ENCODE measurements at regions not wholly inside any gene's neighbourhood (a gene's known extent, or its start where the extent isn't known, plus 50 kb on each side); places are given as distances from the start of the nearest gene placed in this dataset.
"Not testable (repeated sequence)": the region's sequence is repeated elsewhere in the genome, so short reads cannot be mapped to it uniquely, and the experiment has no call there.

DNA sequence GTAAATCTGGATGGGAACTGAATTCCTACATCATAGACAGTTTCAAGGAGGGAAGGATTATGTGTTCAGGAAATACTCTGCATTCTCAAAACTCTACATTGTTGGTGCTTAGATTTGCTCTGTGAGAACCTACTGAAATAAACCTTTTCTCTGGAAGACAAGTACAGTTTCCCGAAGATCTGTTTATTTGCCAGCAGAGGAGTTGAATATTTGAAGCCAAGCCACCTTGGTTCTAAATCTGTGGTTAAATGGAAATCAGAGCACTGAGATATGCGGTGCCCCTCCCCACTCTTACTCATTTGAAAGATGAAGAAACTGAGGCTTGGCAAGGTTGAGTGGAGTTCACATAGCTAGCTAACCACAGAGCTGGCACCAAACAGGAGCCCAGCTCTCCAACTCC lies 146.3 kb upstream of the CTAGE1 start:
- peak in 1 of 2 donors; percentile 22 for DNase-seq (ENCODE audit: low read depth in 2 of 2)

DNA sequence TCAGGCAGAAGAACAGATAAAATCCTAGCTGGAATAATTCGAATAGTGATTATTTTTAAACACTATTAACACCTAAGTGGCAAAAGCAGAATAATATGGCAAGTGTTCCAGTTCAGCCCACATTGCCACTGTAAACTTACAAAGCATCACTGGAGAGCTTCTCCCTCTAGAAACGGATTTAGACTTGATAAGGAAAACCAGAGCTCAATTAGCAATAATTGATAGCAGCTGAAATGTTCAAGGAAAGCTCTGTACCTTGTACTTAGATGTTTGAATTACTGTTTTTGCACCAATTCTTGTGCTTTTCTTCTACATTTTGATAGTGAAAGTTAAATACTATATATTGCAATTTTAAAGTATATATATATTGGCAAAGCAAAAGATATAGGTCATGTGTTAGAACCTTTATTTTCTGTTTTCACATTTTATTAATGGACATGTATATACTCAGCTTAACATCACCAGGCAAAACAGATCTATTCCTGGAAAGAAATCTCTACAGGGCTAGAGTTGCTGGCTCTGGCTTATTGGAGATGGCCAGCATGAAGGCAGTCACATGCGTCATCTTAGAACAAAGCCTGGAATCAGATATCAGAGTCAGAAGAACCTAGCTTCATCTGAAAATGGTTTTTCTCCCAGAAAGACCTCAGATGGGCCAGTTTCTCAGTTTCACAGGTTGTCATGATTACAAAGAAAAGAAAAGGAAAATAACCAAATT lies 149.1 kb upstream of the CTAGE1 start:
- DNase-seq (ENCODE audit: low read depth in 2 of 2) = no peak

DNA sequence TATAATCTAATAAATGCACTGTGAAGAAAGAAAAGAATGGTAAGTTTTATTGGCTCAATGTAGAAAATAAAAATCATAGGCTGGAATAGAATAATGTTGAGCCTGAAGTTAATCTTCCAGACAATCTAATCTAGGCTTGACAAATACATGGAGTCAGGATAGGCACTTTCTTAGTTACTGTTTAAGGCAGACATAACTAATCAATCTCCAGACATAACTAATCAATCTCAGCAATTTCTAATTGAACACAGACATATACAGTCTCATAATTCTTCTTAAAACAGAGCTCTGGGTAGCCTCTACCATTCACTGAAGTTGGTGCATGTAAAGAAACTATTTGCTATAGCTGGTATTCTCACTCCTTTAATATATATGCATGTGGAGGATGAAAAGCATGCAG lies 150.1 kb upstream of the CTAGE1 start:
- no peak for DNase-seq (ENCODE audit: low read depth in 2 of 2)

DNA sequence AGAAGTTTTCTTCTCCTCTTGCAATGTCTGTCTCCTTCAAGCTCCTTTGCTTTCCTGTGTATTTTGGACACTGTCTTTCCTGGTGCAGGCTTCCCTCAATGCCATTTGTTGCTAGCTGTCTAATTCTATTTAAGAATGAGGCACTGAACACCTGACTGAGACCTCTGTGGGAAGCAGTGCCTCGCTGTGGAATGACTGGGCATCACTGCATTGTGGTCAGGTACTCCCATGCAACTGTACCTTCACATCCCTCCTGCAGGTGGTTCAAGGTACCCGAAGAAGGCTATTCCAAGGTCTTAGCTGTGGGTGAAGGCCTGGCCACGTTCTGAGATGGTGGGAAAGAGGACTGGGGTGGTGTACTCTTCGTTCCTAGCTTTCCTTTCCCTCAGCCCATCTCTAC lies 152.8 kb upstream of the CTAGE1 start:
- no peak for DNase-seq (ENCODE audit: low read depth in 2 of 2)

DNA sequence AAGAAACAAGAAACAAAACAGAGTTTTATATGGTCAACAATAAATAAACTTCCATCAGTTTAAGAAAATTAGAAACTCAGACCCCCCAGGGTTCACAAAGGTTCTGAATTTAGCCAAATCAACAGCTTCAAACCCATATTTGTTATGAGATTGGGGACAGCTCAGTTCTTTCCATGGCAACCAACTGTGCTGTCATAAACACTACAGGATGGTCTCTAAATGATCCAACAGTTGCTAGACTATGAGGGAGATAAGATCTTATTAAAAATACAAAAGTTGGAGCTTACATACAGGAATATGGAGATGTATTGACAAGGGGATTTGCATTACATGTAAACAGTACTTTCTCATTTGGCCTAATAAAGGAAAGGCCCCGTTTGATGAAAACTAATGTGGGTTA lies 154.6 kb upstream of the CTAGE1 start:
- peak in 1 of 2 donors; percentile 38 for DNase-seq (ENCODE audit: low read depth in 2 of 2)

DNA sequence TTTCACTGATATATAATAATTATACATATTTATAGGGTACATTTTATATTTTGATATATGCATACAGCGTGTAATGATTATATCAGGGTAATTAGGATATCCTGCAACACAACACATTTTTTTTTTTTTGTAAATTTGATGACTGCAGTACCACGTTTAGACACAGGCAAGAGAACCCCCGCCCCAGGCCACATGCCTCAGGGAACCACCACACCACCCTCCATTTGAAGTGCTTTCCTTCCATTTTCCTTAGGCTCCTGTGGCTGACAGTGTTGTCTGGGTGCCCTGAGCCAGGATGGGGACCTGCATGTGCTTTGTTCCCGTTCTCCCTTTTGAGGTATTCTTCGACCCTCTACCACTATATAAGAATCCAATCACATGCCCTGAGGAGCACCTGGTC lies 161.6 kb upstream of the CTAGE1 start:
- DNase-seq (ENCODE audit: low read depth in 2 of 2) = no peak

DNA sequence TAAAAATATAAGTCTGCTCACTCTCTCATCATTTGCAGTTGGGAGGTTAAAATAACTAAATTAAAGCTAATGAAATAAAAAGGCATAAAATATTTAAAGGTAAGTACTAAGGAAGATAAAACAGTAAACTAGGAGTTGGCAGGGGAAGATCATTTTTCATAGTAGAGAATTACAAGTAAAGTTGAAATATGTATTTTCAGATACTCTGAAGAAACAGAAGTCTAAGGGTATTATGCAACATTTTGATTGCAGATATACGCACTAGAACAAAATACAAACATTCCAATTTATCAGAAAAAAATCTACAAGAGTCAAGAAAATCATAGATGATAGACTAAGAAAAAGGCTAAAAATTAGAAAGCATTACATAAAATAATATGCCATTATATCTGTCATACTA lies 167.6 kb upstream of the CTAGE1 start:
- DNase-seq (ENCODE audit: low read depth in 2 of 2) = no peak

DNA sequence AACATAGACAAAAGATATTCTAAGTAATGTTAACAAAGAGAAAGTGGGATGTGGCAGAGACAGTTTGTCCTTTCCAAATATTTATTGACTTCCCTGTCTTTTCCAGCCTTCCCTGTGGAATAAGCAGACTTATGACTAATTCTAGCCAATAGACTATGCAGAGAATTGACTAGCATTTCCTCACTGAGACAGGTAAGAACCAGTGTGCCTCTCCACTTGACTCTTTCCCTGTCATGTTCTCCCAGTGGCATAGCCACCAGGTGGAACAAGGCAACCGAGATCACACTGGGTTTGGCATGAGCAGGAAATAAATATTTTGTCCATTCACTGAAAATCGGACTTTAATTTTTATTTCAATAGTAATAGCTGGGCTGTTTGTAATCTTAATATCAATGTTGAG lies 168.1 kb upstream of the CTAGE1 start:
- no peak for DNase-seq (ENCODE audit: low read depth in 2 of 2)

DNA sequence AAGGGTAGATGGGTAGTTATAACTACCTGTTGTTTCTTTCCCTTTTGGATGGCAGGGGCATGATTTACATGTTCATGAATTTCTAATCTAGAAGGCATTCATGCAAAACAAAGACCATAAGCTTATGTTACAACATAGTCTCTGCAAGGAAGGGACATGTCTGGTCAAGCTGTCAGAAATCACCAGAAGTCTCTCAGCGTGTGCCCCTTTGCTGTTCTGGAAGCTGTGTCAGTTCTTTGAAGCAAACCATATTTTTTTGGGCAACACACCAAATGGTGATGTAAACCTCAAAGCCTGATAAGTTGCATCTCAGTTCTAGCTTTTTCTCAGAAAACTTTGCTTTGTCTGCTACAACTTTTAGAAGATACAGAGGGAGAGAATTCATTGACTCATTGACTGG lies 173.5 kb upstream of the CTAGE1 start:
- DNase-seq (ENCODE audit: low read depth in 2 of 2) = no peak

DNA sequence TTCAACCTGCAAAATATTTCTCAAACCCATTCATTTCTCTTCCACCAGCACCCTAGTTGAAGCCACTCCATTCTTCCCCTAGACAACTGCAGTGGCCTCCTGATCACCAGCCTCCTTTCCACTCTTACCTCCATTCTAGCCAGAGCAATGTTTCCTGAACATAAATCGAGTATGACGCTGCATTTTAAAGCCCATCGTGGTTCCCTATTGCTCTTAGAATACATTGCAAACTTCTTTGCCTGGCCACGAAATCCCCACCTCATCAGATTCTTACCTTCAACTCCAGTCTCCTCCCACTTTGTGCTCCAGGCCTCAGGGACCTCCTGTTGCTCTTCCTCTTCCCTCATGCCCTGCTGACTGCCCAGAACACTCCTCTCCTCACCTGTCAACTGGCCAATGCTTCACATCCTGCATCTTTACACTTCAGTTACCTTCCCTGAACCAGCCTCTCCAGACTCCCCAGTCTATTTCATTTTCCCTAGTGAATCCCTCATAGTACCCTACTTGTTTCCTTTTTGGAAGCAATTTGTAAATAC lies 176.5 kb upstream of the CTAGE1 start:
- no peak for DNase-seq (ENCODE audit: low read depth in 2 of 2)

DNA sequence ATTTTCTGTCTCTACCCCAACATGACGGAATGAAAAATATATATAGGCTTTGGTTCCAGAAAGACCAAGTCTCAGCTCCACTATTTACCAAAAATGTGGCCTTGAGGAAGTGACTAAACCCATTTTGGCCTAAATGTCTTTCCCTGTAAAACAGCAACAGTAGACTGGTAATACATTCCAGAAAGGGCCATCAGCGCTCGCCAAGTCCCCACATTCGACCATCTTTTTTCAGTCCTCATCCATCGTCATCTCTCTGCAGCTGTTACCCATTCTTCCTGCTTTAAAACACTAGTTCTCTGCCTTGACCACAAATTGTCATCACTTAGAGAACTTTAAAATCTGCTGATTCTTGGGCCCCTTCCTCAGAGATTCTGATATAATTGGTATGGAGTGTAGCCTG lies 183.8 kb upstream of the CTAGE1 start:
- DNase-seq (ENCODE audit: low read depth in 2 of 2) = no peak

DNA sequence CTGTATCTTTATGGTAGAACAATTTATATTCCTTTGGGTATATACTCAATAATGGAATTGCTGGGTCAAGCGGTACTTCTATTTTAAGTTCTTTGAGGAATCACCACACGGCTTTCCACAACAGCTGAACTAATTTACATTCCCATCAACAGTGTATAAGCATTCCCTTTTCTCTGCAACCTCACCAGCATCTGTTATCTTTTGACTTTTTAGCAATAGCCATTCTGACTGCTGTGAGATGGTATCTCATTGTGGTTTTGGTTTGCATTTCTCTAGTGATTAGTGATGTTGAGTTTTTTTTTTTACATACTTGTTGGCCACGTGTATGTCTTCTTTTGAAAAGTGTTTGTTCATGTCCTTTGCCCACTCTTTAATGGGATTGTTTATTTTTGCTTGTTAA lies 184.7 kb upstream of the CTAGE1 start:
- DNase-seq (ENCODE audit: low read depth in 2 of 2) = not testable (repeated sequence)

DNA sequence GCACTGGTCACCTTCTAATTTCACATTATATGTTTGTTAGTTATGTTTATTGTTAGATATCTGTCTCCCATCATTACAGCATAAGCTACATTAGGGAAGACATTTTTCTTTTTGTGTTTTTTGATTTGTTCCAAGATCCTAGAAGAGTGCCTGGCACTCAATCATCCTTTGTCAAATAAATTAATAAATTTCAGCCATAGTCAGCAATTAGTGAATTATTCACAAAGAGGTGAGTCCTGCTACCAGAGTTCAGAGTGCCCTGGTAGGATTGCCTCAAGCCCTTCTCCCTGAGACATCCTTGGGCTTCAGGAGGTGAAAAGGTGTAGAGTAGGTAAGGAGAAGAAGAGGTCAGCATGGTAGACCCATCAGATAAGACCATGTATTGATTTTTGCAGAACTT lies 186.2 kb upstream of the CTAGE1 start:
- no peak for DNase-seq (ENCODE audit: low read depth in 2 of 2)

DNA sequence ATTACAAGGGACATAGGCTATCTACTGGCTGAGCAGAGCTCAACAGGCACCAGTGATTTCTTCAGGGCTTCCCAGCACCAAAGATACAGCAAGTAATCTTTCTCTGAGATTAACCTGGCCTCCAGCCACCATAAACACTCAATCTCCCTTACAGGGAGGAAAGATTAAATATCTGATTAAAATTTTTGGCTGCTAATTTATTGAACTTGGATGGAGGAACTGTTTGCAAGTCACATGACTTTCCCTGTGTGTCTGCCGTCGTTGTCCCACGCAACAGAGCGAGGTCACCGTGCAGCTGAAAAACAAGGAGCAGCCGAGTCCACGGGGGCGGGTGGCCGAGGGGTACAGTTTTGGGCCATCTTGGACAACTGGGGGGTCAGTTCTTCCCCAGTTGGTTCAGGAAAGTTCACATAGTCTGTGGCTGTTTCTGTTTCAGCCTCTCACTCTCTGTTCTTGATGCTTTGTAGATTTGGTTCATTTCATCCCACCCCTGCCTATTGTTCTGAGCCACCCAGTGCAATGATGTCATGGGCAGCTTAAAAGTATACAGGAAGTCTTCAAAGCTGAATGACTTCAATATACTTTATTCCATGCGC lies 186.8 kb upstream of the CTAGE1 start:
- peak; percentile 70 to 85 for DNase-seq (ENCODE audit: low read depth in 2 of 2)

DNA sequence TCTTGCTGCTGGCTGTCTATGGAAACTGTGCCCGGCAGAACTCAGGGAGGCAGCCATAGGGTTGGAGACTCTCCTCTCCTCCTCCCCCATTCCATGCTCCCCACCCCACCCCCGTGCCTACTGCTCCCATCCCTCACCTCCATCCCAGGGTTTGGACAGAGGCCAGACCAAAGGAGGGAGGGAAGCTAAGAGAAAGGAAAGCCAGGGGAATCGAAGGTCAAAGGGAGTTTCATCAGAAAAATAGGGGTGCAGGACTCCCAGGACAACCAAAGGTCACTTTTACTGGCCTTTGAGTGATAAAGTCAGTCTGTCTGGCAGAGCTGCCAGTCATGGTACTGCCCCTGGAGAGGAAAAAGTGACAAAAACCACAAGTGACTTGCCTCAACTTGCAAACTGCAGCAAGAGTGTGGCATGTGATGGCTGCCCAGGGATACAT lies 187.3 kb upstream of the CTAGE1 start:
- DNase-seq (ENCODE audit: low read depth in 2 of 2) = peak in 1 of 2 donors; percentile 46

DNA sequence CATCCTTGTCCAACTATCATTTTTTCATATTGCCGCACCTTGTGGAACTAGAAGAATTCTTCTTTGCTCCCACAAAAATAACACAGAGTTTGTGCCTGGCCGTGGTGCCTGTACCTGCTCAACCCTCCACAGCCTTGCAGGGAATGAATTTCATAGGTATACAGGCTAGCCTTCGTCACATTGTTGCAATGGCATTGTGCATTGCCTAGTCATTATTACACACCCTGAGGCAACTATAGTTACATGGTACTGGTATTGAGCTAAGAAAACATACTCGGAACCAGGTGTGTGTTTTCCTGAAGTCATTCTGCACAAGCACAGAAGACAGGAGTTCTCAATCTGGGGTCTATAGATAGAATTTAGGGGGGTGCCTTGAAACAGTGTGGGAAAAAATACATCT lies 188.0 kb upstream of the CTAGE1 start:
- no peak for DNase-seq (ENCODE audit: low read depth in 2 of 2)

DNA sequence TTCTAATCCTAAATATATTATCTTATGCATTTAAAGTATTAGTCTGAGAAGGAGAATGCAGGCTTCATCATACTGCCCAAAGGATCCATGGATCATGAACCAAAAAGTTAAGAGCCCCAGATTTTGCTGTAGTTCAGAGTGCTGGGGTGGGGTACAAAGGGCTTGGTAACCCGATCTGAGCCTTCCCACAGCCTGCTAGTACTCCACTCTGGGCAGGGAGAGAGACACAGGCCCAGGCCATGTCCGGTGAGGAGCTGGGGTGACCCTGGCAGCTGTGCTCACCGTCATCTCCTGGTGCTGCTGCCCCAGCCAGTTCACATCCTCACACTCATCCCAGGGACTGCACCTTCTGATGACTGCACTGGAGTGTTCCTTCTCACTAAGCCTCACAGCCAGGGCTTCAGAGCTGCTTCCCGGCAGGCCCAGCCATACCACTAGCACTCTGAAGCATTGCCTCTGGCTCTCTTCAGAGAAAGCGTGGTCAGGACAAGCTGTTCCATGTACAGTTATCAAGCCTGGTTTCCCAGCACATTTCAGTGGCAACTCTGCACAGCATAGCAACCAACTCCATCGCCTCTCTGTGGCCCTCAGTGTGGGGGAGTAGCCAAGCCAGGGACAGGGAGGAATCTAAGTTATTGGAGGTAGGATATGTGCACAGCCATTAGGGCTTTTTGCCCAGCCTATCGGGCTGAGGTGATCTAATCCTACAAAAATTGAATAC lies 189.0 kb upstream of the CTAGE1 start:
- DNase-seq (ENCODE audit: low read depth in 2 of 2) = peak in 1 of 2 donors; percentile 49

DNA sequence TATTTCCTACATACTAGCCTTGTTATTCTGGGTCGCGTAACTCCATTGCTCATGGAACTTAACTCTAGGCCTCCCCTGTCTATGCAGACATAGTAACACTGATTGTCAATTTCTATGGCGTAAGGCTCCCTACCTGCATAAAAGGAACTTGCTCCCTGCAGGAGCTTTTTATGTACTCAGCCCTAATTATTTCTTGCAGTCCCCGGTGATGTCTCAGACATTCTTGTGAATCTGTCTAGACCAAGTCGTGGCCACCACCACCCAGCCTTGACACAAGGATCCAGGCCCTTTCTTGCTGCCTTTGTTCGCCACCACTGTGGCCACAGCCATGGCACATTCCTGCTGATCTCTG lies 189.5 kb upstream of the CTAGE1 start:
- DNase-seq (ENCODE audit: low read depth in 2 of 2) = no peak

DNA sequence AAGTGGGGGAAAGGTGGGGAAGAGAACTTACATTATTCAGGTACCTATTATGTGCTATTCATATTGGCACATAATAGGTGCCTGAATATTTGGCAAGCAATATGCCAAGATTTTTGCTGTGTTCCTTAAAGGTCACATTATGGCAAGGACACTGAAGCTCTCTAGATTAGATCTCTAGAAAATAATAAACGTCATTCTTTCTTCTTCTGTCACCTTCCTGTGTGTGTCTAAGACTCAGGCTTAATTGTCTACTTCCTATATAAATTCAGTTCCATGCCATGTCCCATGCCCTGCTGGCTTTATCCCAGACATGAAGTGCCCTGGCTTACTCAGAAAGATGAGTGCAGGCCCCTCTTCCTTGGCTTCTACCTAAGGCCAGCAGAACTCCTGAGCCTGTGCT lies 191.1 kb upstream of the CTAGE1 start:
- no peak for DNase-seq (ENCODE audit: low read depth in 2 of 2)

DNA sequence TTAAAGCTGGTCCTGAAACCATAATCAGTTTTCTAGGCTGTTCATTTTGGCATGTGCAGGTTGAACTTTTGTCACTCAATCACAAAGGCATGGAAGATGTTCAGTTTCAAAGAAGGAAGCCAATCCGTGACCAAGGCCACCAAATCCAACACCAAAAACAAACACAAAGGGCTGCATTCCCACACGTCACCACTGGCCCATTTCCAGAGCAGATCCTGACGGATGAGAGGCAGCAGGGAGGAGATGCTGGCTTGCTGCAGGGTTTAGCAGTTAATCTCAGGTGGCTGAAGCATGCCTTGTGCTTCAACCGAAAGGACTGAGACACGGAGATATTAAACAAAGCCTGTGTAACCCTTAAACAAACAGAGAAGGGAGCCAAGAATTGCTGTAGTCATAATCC lies 191.9 kb upstream of the CTAGE1 start:
- peak; percentile 62 to 91 for DNase-seq (ENCODE audit: low read depth in 2 of 2)

DNA sequence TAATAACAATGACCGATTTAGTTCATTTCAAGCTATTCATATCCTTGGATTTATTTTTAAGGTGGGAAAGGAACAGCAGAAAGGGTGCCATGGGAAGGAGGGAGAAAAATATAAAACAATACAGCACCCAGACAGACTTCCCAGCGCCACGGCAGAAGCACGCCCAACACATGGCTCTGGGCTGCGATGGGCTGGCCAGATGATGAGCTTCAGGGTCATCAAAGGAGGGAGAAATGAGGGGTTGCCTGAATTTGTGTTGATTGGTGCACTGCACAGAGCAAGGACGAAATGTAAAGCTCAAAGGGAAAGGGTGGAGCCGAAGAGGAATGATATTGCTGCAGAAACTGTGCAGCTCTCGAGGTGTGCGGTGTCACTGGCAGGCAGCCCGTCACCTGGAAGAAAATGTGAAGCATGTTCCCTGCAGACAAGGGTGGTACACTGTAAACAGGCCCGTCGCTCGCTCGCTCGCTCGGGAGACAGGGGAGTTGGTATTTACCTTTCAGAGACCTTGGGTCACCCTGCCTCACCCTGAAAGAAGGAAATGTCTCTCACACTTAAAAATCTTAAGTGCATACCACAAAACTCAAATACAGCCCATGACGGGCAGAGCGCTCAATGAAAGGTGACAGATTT lies 195.5 kb upstream of the CTAGE1 start:
- no peak for DNase-seq (ENCODE audit: low read depth in 2 of 2)

DNA sequence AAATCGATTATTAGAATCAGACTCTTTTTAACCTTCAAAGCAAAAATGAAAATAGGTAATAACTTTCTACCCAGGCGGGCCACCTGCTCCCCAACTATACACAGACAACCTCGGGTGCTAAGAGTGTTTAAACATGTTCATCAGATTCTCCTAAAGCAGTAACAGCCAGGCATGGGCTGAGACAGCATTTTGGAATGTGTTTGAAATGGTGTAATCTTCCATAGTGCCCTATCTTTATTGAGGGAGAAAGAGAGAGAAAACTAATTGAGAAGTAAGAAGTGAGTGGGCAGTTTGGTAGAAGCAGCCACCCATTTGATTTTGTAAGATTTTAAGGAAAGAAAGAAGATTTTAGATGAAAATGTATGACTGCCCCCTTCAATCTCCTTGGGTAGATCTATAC lies 196.1 kb upstream of the CTAGE1 start:
- DNase-seq (ENCODE audit: low read depth in 2 of 2) = no peak
